Parathyroid adenoma (tissue), 2 donors: ENCODE measurements at regions not wholly inside any gene's neighbourhood (a gene's known extent, or its start where the extent isn't known, plus 50 kb on each side); places are given as distances from the start of the nearest gene placed in this dataset.

ENCODE experiments used
- H2AFZ ChIP-seq: fragments of 300-600 bp; sonication (generic); one replicate; pipeline ENCODE4 v1.7.0; 2017; ENCODE audit warnings: antibody characterized with exemption, mild to moderate bottlenecking
- H3K27ac ChIP-seq: fragments of 300-600 bp; sonication (generic); one replicate; pipeline ENCODE4 v1.7.0; 2017
- H3K27me3 ChIP-seq: fragments of 300-600 bp; sonication (generic); one replicate; pipeline ENCODE4 v1.7.0; 2017; ENCODE audit warnings: low read length; ENCODE audit not compliant: control insufficient read depth, insufficient read depth
- H3K36me3 ChIP-seq: fragments of 300-600 bp; sonication (generic); one replicate; pipeline ENCODE4 v1.7.0; 2017; ENCODE audit warnings: low read length; ENCODE audit not compliant: control insufficient read depth, insufficient read depth
- H3K4me1 ChIP-seq: fragments of 300-600 bp; sonication (generic); one replicate; pipeline ENCODE4 v1.7.0; 2017; ENCODE audit warnings: control low read depth
- H3K4me2 ChIP-seq: fragments of 300-600 bp; sonication (generic); one replicate; pipeline ENCODE4 v1.7.0; 2017; ENCODE audit warnings: low read length
- H3K4me3 ChIP-seq: fragments of 300-600 bp; sonication (generic); one replicate; pipeline ENCODE4 v1.7.0; 2017; ENCODE audit warnings: low read depth, low read length
- H3K79me2 ChIP-seq: fragments of 300-600 bp; sonication (generic); one replicate; pipeline ENCODE4 v1.7.0; 2017; ENCODE audit warnings: control low read depth
- H3K9ac ChIP-seq: fragments of 300-600 bp; sonication (generic); one replicate; pipeline ENCODE4 v1.7.0; 2017; ENCODE audit warnings: mild to moderate bottlenecking
- H3K9me3 ChIP-seq: fragments of 300-600 bp; sonication (generic); one replicate; pipeline ENCODE4 v1.7.0; 2017; ENCODE audit warnings: low read length; ENCODE audit not compliant: control insufficient read depth
- TF ChIP-seq, protein P1 (sequence below): fragments of 300-600 bp; sonication (generic); IDR thresholded peaks from one replicate; pipeline ENCODE4 v1.7.0; 2017; ENCODE audit warnings: antibody characterized with exemption, mild to moderate bottlenecking
- donor health status: primary hyperparathyroidism.

- Histone ChIP-seq H3K4me1 (no peaks in the 10 kb centered on the region), H3K4me2 (no peak overlapping the region), H3K79me2 (no peaks in the 10 kb centered on the region), H2AFZ (no peak overlapping the region), H3K27me3 (no peaks in the 10 kb centered on the region), H3K4me3 (no peak overlapping the region), H3K9me3 (no peaks in the 10 kb centered on the region), H3K9ac (no peak overlapping the region), H3K27ac (no peak overlapping the region), H3K36me3 (no peaks in the 10 kb centered on the region)
- TF ChIP-seq, protein P1, sequence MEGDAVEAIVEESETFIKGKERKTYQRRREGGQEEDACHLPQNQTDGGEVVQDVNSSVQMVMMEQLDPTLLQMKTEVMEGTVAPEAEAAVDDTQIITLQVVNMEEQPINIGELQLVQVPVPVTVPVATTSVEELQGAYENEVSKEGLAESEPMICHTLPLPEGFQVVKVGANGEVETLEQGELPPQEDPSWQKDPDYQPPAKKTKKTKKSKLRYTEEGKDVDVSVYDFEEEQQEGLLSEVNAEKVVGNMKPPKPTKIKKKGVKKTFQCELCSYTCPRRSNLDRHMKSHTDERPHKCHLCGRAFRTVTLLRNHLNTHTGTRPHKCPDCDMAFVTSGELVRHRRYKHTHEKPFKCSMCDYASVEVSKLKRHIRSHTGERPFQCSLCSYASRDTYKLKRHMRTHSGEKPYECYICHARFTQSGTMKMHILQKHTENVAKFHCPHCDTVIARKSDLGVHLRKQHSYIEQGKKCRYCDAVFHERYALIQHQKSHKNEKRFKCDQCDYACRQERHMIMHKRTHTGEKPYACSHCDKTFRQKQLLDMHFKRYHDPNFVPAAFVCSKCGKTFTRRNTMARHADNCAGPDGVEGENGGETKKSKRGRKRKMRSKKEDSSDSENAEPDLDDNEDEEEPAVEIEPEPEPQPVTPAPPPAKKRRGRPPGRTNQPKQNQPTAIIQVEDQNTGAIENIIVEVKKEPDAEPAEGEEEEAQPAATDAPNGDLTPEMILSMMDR: no peak
Measured at GRCh38 chr7:79531116-79531515, 77.6 kb upstream of the MAGI2 start.

- H3K27ac ChIP-seq: no peak overlapping the region
- TF ChIP-seq, protein P1: no peak
- H3K36me3 ChIP-seq: no peaks in the 10 kb centered on the region
- H3K4me3 ChIP-seq: no peak overlapping the region
- no peaks in the 10 kb centered on the region for H3K4me1 ChIP-seq
- no peaks in the 10 kb centered on the region for H3K9me3 ChIP-seq
- no peaks in the 10 kb centered on the region for H3K27me3 ChIP-seq
- no peaks in the 10 kb centered on the region for H3K79me2 ChIP-seq
- no peak overlapping the region for H3K4me2 ChIP-seq
- H3K9ac ChIP-seq: no peak overlapping the region
- H2AFZ ChIP-seq: no peak overlapping the region
Measured at GRCh38 chr7:79529881-79530235, 76.4 kb upstream of the MAGI2 start.

DNA sequence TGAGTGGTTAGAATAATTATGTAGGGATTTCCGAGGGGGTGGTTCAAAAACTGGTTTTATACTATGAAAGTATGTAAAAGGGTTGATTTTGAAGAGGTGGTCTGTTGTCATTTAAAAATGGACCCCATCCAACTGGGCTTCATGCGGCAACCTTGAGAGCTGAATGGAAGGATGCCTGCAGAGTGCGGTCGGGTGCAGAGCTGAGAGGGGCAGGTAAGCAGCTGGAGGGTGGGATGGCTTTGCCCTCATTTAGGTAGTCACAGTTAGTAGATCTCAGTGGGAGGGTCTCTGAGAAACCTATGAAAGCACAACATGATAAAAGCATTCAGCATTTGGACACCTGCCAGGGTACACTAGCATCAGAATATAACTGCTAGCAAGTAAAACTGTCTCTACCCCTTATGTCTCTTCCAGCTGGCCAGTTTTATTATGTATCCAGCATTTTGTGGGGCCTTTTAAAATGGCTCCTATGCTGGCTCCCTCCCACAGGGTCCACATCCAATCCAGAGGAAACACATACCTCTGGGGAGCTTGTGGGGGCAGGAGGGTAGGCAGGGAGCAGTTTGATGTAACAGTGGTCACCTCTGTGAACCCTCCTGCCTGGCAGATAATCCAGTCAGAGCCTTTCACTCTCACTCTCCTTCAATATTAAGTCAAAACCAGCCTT, 75.9 kb upstream of the MAGI2 start:
- Histone ChIP-seq H2AFZ (no peak overlapping the region), H3K9me3 (no peaks in the 10 kb centered on the region), H3K79me2 (no peaks in the 10 kb centered on the region), H3K9ac (no peak overlapping the region), H3K4me1 (no peaks in the 10 kb centered on the region), H3K4me3 (no peak overlapping the region), H3K4me2 (no peak overlapping the region), H3K27ac (no peak overlapping the region), H3K27me3 (no peaks in the 10 kb centered on the region), H3K36me3 (no peaks in the 10 kb centered on the region)
- TF ChIP-seq, protein P1: no peak

GRCh38 chr7:79528421-79528820, 75.0 kb upstream of the MAGI2 start:
- H3K4me1 ChIP-seq: no peaks in the 10 kb centered on the region
- no peaks in the 10 kb centered on the region for H3K79me2 ChIP-seq
- H3K36me3 ChIP-seq: no peaks in the 10 kb centered on the region
- no peaks in the 10 kb centered on the region for H3K27me3 ChIP-seq
- TF ChIP-seq, protein P1: no peak
- no peak overlapping the region for H3K9ac ChIP-seq
- H3K27ac ChIP-seq: no peak overlapping the region
- no peak overlapping the region for H2AFZ ChIP-seq
- no peak overlapping the region for H3K4me3 ChIP-seq
- no peaks in the 10 kb centered on the region for H3K9me3 ChIP-seq
- H3K4me2 ChIP-seq: no peak overlapping the region

DNA sequence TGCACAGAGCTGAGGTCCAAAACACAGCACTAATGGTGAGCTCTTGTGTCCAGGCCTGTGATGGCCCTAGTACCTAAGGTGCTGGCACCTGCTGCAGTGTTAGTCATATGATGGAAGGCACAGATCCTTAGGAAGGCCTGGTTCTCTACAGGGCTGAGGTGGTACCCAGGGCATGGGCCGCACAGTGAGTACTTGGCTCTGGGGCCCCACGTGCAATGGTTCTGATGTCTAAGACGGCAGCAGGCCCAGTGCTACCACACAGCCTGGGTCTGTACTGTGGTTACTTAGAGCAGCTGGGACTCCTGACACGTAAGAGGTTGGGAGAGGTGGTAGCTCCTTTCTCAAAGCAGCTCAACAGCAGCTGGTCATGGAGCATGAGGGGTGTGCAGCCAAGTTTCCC, 70.6 kb upstream of the MAGI2 start:
- Histone ChIP-seq H3K9me3 (no peaks in the 10 kb centered on the region), H3K4me2 (no peak overlapping the region), H3K4me3 (no peak overlapping the region), H3K4me1 (no peaks in the 10 kb centered on the region), H3K27ac (no peak overlapping the region), H3K27me3 (no peaks in the 10 kb centered on the region), H3K36me3 (no peaks in the 10 kb centered on the region), H2AFZ (no peak overlapping the region), H3K79me2 (no peaks in the 10 kb centered on the region), H3K9ac (no peak overlapping the region)
- TF ChIP-seq, protein P1: no peak
